WTC11 (cell line): ENCODE measurements at regions not wholly inside any gene's neighbourhood (a gene's known extent, or its start where the extent isn't known, plus 50 kb on each side); places are given as distances from the start of the nearest gene placed in this dataset.

Experiments used
- ATAC-seq: fragments of 200-7000 bp; cut with Tn5 transposase; 2 replicates; pipeline ENCODE4 v1.10.0; 2021; ENCODE audit warnings: mild to moderate bottlenecking, moderate library complexity
- CTCF ChIA-PET: fragments of 300-600 bp; sonication (Branson Sonifier 250); formaldehyde crosslinking; loops from one replicate; lab custom pipeline; 2021; ENCODE audit warnings: antibody characterized with exemption; lab: Charles Lee
- POLR2A ChIA-PET: fragments of 350-600 bp; sonication (Branson Sonifier 250); formaldehyde crosslinking; loops from one replicate; lab custom pipeline; 2021; ENCODE audit warnings: antibody characterized with exemption; lab: Charles Lee
- DNase-seq: peaks from one replicate; pipeline ENCODE4 v3.0.0; 2021; ENCODE audit warnings: low spot score
- H3K27ac Mint-ChIP-seq: 2 replicates; pipeline ENCODE4 v1.8.0; 2021; ENCODE audit warnings: mixed read lengths
- H3K27me3 Mint-ChIP-seq: 2 replicates; pipeline ENCODE4 v1.8.0; 2021; ENCODE audit warnings: low read depth, mild to moderate bottlenecking, moderate library complexity, mixed read lengths
- H3K36me3 Mint-ChIP-seq: 2 replicates; pipeline ENCODE4 v1.8.0; 2021; ENCODE audit warnings: mixed read lengths
- H3K4me1 Mint-ChIP-seq: 2 replicates; pipeline ENCODE4 v1.8.0; 2022; ENCODE audit warnings: mixed read lengths
- H3K4me3 Mint-ChIP-seq: 2 replicates; pipeline ENCODE4 v1.8.0; 2021; ENCODE audit warnings: mild to moderate bottlenecking, moderate library complexity, mixed read lengths
- H3K9me3 Mint-ChIP-seq: 2 replicates; pipeline ENCODE4 v1.8.0; 2021; ENCODE audit warnings: mixed read lengths
- ARID4B ChIP-seq: sonication (generic); formaldehyde crosslinking; IDR thresholded peaks from 2 replicates; pipeline ENCODE4 v1.8.0; 2023; ENCODE audit warnings: missing genetic modification reagents, mild to moderate bottlenecking, borderline replicate concordance
- ATF2 ChIP-seq: sonication (generic); formaldehyde crosslinking; IDR thresholded peaks from 2 replicates; pipeline ENCODE4 v1.8.1; 2022; ENCODE audit warnings: low read depth, missing genetic modification reagents, borderline replicate concordance
- CBFB ChIP-seq: sonication (generic); formaldehyde crosslinking; IDR thresholded peaks from 2 replicates; pipeline ENCODE4 v1.8.1; 2022; ENCODE audit warnings: mild to moderate bottlenecking, low read depth, missing genetic modification reagents
- HMGXB4 ChIP-seq: sonication (generic); formaldehyde crosslinking; IDR thresholded peaks from 2 replicates; pipeline ENCODE4 v1.8.1; 2023; ENCODE audit warnings: mild to moderate bottlenecking, moderate library complexity, missing genetic modification reagents
- JAZF1 ChIP-seq: fragments of 250-450 bp; sonication (Bioruptor Pico); IDR thresholded peaks from 2 replicates; pipeline ENCODE4 v1.9.0; 2021; ENCODE audit warnings: moderate library complexity, mild to moderate bottlenecking, inconsistent platforms
- KAT7 ChIP-seq: sonication (generic); formaldehyde crosslinking; IDR thresholded peaks from 2 replicates; pipeline ENCODE4 v1.8.1; 2023; ENCODE audit warnings: missing genetic modification reagents, mild to moderate bottlenecking, borderline replicate concordance
- MAX ChIP-seq: sonication (generic); formaldehyde crosslinking; IDR thresholded peaks from 2 replicates; pipeline ENCODE4 v1.8.0; 2022; ENCODE audit warnings: mild to moderate bottlenecking, missing genetic modification reagents
- MXD4 ChIP-seq: fragments of 250-450 bp; sonication (Bioruptor Pico); IDR thresholded peaks from 2 replicates; pipeline ENCODE4 v1.8.0; 2021; ENCODE audit warnings: mild to moderate bottlenecking, moderate library complexity, borderline replicate concordance
- RORB ChIP-seq: fragments of 250-450 bp; sonication (Bioruptor Pico); IDR thresholded peaks from 2 replicates; pipeline ENCODE4 v1.9.0; 2021; ENCODE audit warnings: mild to moderate bottlenecking
- TEAD1 ChIP-seq: sonication (generic); formaldehyde crosslinking; IDR thresholded peaks from 2 replicates; pipeline ENCODE4 v1.8.0; 2022; ENCODE audit warnings: mild to moderate bottlenecking, missing genetic modification reagents
- TEAD4 ChIP-seq: sonication (generic); formaldehyde crosslinking; IDR thresholded peaks from 2 replicates; pipeline ENCODE4 v1.8.0; 2022; ENCODE audit warnings: mild to moderate bottlenecking, missing genetic modification reagents
- USF1 ChIP-seq: sonication (generic); formaldehyde crosslinking; IDR thresholded peaks from 2 replicates; pipeline ENCODE4 v1.8.0; 2022; ENCODE audit warnings: mild to moderate bottlenecking, missing genetic modification reagents
- USF2 ChIP-seq: sonication (generic); formaldehyde crosslinking; IDR thresholded peaks from 2 replicates; pipeline ENCODE4 v1.8.1; 2023; ENCODE audit warnings: mild to moderate bottlenecking, missing genetic modification reagents, moderate library complexity
- ZBTB43 ChIP-seq: sonication (generic); formaldehyde crosslinking; IDR thresholded peaks from 2 replicates; pipeline ENCODE4 v1.8.1; 2023; ENCODE audit warnings: mild to moderate bottlenecking, missing genetic modification reagents
- ZNF121 ChIP-seq: sonication (generic); formaldehyde crosslinking; IDR thresholded peaks from 2 replicates; pipeline ENCODE4 v1.8.0; 2023; ENCODE audit warnings: missing genetic modification reagents
- ZNF232 ChIP-seq: sonication (generic); formaldehyde crosslinking; IDR thresholded peaks from 2 replicates; pipeline ENCODE4 v1.8.0; 2022; ENCODE audit warnings: mild to moderate bottlenecking, missing genetic modification reagents
- ZNF263 ChIP-seq: sonication (generic); formaldehyde crosslinking; IDR thresholded peaks from 2 replicates; pipeline ENCODE4 v1.8.1; 2022; ENCODE audit warnings: low read depth, mild to moderate bottlenecking, moderate library complexity, missing genetic modification reagents
- ZNF425 ChIP-seq: fragments of 250-450 bp; sonication (Bioruptor Pico); conservative IDR thresholded peaks from 2 replicates; pipeline ENCODE4 v1.9.0; 2021; ENCODE audit warnings: mild to moderate bottlenecking
- ZNF532 ChIP-seq: fragments of 250-450 bp; sonication (Bioruptor Pico); IDR thresholded peaks from 2 replicates; pipeline ENCODE4 v1.9.0; 2021; ENCODE audit warnings: mild to moderate bottlenecking, borderline replicate concordance

GRCh38 chr7:68613405-68613804 lies 984.9 kb upstream of the AUTS2 start (continued):
- TF ChIP-seq ZNF532 (CRISPR knock-in tag) (no peak), ZNF263 (no peak), KAT7 (CRISPR knock-in tag) (no peak), USF2 (no peak), ZNF121 (no peak), HMGXB4 (CRISPR knock-in tag) (no peak), ATF2 (CRISPR knock-in tag) (no peak)
- TF ChIP-seq, all 79 proteins: peak for 0

- ChIA-PET CTCF (no interaction called here), POLR2A (no interaction called here)
- peaks cover 57% of the 10 kb centered on the region for H3K9me3 Mint-ChIP-seq
- H3K4me3 Mint-ChIP-seq: no peak overlapping the region
- H3K27me3 Mint-ChIP-seq: peaks cover 5% of the 10 kb centered on the region; the same call in 1 of the 2 replicates
- H3K27ac Mint-ChIP-seq: no peak overlapping the region
- peaks cover 25% of the 10 kb centered on the region for H3K4me1 Mint-ChIP-seq
- ATAC-seq (no peak), DNase-seq (no peak)
- peaks cover 15% of the 10 kb centered on the region for H3K36me3 Mint-ChIP-seq
- TF ChIP-seq USF1: no peak
- no peak for TF ChIP-seq TEAD1 (CRISPR knock-in tag)
- no peak for TF ChIP-seq ZBTB43 (CRISPR knock-in tag)
- TF ChIP-seq JAZF1 (CRISPR knock-in tag): no peak
- TF ChIP-seq ZNF425 (CRISPR knock-in tag): no peak
- TF ChIP-seq TEAD4 (CRISPR knock-in tag): no peak
- no peak for TF ChIP-seq MXD4
- no peak for TF ChIP-seq ZNF263
- no peak for TF ChIP-seq ARID4B
- TF ChIP-seq CBFB (CRISPR knock-in tag): no peak
- TF ChIP-seq ZNF121: no peak
- TF ChIP-seq RORB: no peak
- no peak for TF ChIP-seq MAX (CRISPR knock-in tag)
- no peak for TF ChIP-seq ZNF232 (CRISPR knock-in tag)
Measured at GRCh38 chr7:68613897-68614296, 984.4 kb upstream of the AUTS2 start.
